ENCODE measurements at regions not wholly inside any gene's neighbourhood (a gene's known extent, or its start where the extent isn't known, plus 50 kb on each side); places are given as distances from the start of the nearest gene placed in this dataset.
"Not testable (repeated sequence)": the region's sequence is repeated elsewhere in the genome, so short reads cannot be mapped to it uniquely, and the experiment has no call there.

DNA sequence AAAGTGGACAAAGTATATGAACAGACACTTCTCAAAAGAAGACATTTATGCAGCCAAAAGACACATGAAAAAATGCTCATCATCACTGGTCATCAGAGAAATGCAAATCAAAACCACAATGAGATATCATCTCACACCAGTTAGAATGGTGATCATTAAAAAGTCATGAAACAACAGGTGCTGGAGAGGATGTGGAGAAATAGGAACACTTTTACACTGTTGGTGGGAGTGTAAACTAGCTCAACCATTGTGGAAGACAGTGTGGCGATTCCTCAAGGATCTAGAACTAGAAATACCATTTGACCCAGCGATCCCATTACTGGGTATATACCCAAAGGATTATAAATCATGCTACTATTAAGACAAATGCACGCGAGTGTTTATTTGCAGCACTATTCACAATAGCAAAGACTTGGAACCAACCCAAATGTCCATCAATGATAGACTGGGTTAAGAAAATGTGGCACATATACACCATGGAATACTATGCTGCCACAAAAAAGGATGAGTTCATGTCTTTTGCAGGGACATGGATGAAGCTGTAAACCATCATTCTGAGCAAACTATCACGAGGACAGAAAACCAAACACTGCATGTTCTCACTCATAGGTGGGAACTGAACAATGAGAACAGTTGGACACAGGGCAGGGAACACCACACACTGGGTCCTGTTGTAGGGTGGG lies 73.1 kb upstream of the RHOU start:
- TF ChIP-seq, protein P1, sequence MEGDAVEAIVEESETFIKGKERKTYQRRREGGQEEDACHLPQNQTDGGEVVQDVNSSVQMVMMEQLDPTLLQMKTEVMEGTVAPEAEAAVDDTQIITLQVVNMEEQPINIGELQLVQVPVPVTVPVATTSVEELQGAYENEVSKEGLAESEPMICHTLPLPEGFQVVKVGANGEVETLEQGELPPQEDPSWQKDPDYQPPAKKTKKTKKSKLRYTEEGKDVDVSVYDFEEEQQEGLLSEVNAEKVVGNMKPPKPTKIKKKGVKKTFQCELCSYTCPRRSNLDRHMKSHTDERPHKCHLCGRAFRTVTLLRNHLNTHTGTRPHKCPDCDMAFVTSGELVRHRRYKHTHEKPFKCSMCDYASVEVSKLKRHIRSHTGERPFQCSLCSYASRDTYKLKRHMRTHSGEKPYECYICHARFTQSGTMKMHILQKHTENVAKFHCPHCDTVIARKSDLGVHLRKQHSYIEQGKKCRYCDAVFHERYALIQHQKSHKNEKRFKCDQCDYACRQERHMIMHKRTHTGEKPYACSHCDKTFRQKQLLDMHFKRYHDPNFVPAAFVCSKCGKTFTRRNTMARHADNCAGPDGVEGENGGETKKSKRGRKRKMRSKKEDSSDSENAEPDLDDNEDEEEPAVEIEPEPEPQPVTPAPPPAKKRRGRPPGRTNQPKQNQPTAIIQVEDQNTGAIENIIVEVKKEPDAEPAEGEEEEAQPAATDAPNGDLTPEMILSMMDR (IDR thresholded peaks at IDR 0.05; ENCODE audit: insufficient read depth, low read length) = not testable (repeated sequence)
- not testable (repeated sequence) for TF ChIP-seq POLR2AphosphoS5 (IDR thresholded peaks at IDR 0.05; ENCODE audit: low read depth); REST (IDR thresholded peaks at IDR 0.05; ENCODE audit: insufficient replicate concordance, low read depth); SPI1 (IDR thresholded peaks at IDR 0.05; ENCODE audit: borderline replicate concordance, low read depth)

Measured in HL-60 (cell line).